ENCODE measurements at regions not wholly inside any gene's neighbourhood (a gene's known extent, or its start where the extent isn't known, plus 50 kb on each side); places are given as distances from the start of the nearest gene placed in this dataset.

GRCh38 chr5:160500786-160501779 is 79.4 kb downstream of the PTTG1 start (continued):
- no peak for TF ChIP-seq SMC3 (IDR thresholded peaks at IDR 0.05; ENCODE audit: low read depth, low read length)

GRCh38 chr5:160504906-160505305 is 83.3 kb downstream of the PTTG1 start:
- H3K27me3 ChIP-seq (ENCODE audit: control insufficient read depth, insufficient read depth, low read length) = no peaks in the 10 kb centered on the region; the same call in none of the 2 replicates
- CTCF ChIA-PET = no interaction called here
- H3K18ac ChIP-seq (ENCODE audit: low read depth, low read length) = no peak overlapping the region
- no peak overlapping the region for H2BK15ac ChIP-seq (ENCODE audit: low read depth, low read length)
- no peak overlapping the region for H2AK5ac ChIP-seq (ENCODE audit: low read depth, low read length)
- no peaks in the 10 kb centered on the region for H3K79me1 ChIP-seq (ENCODE audit: low read depth in 1 of 2, low read length in 2 of 2)
- no peak overlapping the region for H2AFZ ChIP-seq (replicated peaks; ENCODE audit: low read length, poor library complexity)
- no peak overlapping the region for H3K9ac ChIP-seq (ENCODE audit: low read depth, low read length)
- H2BK20ac ChIP-seq (ENCODE audit: low read depth, low read length) = no peak overlapping the region
- DNase-seq = no peak
- H2BK5ac ChIP-seq (ENCODE audit: low read depth, low read length, poor library complexity, severe bottlenecking) = peak overlapping the region; percentile 59
- H3K27ac ChIP-seq (ENCODE audit: insufficient read depth, low read length) = no peak overlapping the region
- no peak overlapping the region for H2BK120ac ChIP-seq (ENCODE audit: low read depth, low read length)
- no peak overlapping the region for H3K4me3 ChIP-seq (ENCODE audit: insufficient read depth, low read depth, low read length)
- H2AK9ac ChIP-seq (replicated peaks; ENCODE audit: low read depth, low read length, poor library complexity) = no peak overlapping the region
- BruUV-seq (replicated peaks) = no TSS peak
- in situ Hi-C loops (cut with MboI; ENCODE audit: low sequenced_read_pairs) (no loop called here), intact Hi-C loops (cut with micrococcal nuclease) (loop anchor here (5.0 kb wide), 1 partner anchor 1037 kb away; no protein-coding TSS in a partner anchor), dilution Hi-C loops (cut with HindIII; ENCODE audit: low sequenced_read_pairs, unreplicated experiment) (no loop called here)
- no peaks in the 10 kb centered on the region for H3K9me3 ChIP-seq (ENCODE audit: control insufficient read depth, insufficient read depth, low read length)
- H3K4ac ChIP-seq (ENCODE audit: low read depth, low read length) = no peak overlapping the region
- H4K5ac ChIP-seq (ENCODE audit: low read depth, low read length) = no peak overlapping the region
- peaks cover 2% of the 10 kb centered on the region; the same call in 1 of the 2 replicates for H3K4me1 ChIP-seq (ENCODE audit: control insufficient read depth, insufficient read depth, low read length)
- no peak overlapping the region for H4K91ac ChIP-seq (ENCODE audit: insufficient read depth, low read depth, low read length)
- no peak overlapping the region for H3K56ac ChIP-seq (ENCODE audit: extremely low read depth, insufficient read depth, low read length)
- no peak for TF ChIP-seq USF2 (IDR thresholded peaks at IDR 0.05; ENCODE audit: low read depth, low read length)
- no peak for TF ChIP-seq CHD1 (IDR thresholded peaks at IDR 0.05; ENCODE audit: low read depth, low read length)
- TF ChIP-seq MXI1 (IDR thresholded peaks at IDR 0.05; ENCODE audit: borderline replicate concordance, low read depth, low read length) = no peak
- TF ChIP-seq NFE2L2 (IDR thresholded peaks at IDR 0.05; ENCODE audit: low read depth, low read length) = no peak
- no peak for TF ChIP-seq MAZ (IDR thresholded peaks at IDR 0.05; ENCODE audit: borderline replicate concordance, low read depth, low read length)
- TF ChIP-seq RAD21 (IDR thresholded peaks at IDR 0.05; ENCODE audit: low read length) = no peak
- no peak for TF ChIP-seq CTCF (conservative IDR thresholded peaks at IDR 0.05; ENCODE audit: low read depth, low read length)
- TF ChIP-seq MAFK (IDR thresholded peaks at IDR 0.05; ENCODE audit: low read depth, low read length) = no peak
- TF ChIP-seq RFX5 (IDR thresholded peaks at IDR 0.05; ENCODE audit: low read depth, low read length) = no peak
- TF ChIP-seq POLR2A (IDR thresholded peaks at IDR 0.05; ENCODE audit: low read depth, low read length) = no peak
- TF ChIP-seq FOS (IDR thresholded peaks at IDR 0.05; ENCODE audit: low read depth, low read length) = no peak
- no peak for TF ChIP-seq BHLHE40 (IDR thresholded peaks at IDR 0.05; ENCODE audit: low read depth, low read length)
- TF ChIP-seq CEBPB (IDR thresholded peaks at IDR 0.05; ENCODE audit: low read depth, low read length) = no peak
- no peak for ATAC-seq (ENCODE audit: low read depth)
- H3K4me2 ChIP-seq (ENCODE audit: low read depth, low read length) = no peak overlapping the region
- no peaks in the 10 kb centered on the region for H3K36me3 ChIP-seq (ENCODE audit: control insufficient read depth, insufficient read depth, low read length)
- 65% methylated on average over 2 of the region's 2 CpGs; no CpG with 5 or more reads in 1 of the 2 experiments for WGBS, 2 experiments (ENCODE audit: extremely low coverage in 2 of 2, insufficient read length in 1 of 2)
- no peaks in the 10 kb centered on the region for H4K20me1 ChIP-seq (ENCODE audit: insufficient read depth, low read length)
- H3K14ac ChIP-seq (replicated peaks; ENCODE audit: low read depth, low read length) = no peak overlapping the region
- POLR2A ChIA-PET (ENCODE audit: unreplicated experiment) = no interaction called here
- no peaks in the 10 kb centered on the region for H3K9me1 ChIP-seq (ENCODE audit: insufficient read depth, low read length)
- H4K8ac ChIP-seq (ENCODE audit: low read depth in 2 of 2, low read length in 2 of 2) = no peak overlapping the region
- no peak overlapping the region for H3K23ac ChIP-seq (ENCODE audit: low read depth, low read length)

All from IMR-90 (cell line).